NCI-H526 treated with DMSO at 0.1 percent for 48 hours (cell line): ENCODE measurements at regions not wholly inside any gene's neighbourhood (a gene's known extent, or its start where the extent isn't known, plus 50 kb on each side); places are given as distances from the start of the nearest gene placed in this dataset.

Source experiments
- DNase-seq: peaks from one replicate; lab custom pipeline; 2025; lab: John Stamatoyannopoulos, UW

- DNase-seq = no peak
These were observed 107.2 kb upstream of the ANO1 start for GRCh38 chr11:69970785-69971535.

DNA sequence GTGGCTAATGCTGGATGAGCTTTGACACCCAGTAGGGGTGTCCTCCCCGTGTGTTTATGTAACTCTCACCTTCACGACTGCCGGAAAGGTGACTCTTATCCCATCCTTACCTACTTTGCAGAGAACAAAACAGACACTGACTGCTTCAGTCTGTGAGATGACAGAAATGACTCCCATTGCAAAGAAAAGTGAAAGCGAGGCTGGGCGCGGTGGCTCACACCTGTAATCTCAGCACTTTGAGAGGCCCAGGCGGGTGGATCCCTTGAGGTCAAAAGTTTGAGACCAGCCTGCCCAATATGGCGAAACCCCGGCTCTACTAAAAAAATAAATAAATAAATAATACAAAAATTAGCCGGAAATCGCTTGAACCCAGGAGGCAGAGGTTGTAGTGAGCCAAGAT lies 106.4 kb upstream of the ANO1 start:
- DNase-seq = no peak

DNA sequence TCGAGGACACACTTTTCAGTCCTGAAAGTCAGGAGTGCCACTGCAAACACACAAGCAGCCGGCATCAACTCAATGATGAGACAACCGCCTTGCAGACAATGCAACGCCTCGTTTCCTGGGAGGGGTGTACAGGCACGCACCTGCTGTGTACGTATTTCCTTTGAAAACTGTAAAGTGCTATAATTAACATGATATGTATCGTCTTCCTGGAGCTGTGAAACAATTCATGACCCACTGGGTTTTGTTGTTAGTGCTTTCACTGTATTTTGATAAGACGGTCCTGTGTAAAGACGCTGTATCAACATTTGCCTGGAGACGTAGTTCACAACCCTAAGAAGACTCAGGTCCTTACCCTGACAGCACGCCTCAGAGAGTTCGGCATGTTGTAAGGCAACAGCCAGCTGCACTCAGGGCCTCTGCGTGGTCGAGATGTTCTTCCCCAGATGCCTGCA lies 105.7 kb upstream of the ANO1 start:
- no peak for DNase-seq

GRCh38 chr11:69974528-69974927 lies 103.6 kb upstream of the ANO1 start:
- no peak for DNase-seq

- no peak for DNase-seq
These were observed 102.3 kb upstream of the ANO1 start for GRCh38 chr11:69975822-69976221.

- DNase-seq = no peak
These were observed 101.3 kb upstream of the ANO1 start for GRCh38 chr11:69976794-69977193.

GRCh38 chr11:69977951-69978350 lies 100.2 kb upstream of the ANO1 start:
- DNase-seq = no peak

- no peak for DNase-seq
These were observed 99.1 kb upstream of the ANO1 start for GRCh38 chr11:69978841-69979614.

- no peak for DNase-seq
These were observed 98.5 kb upstream of the ANO1 start for GRCh38 chr11:69979632-69980031.

DNA sequence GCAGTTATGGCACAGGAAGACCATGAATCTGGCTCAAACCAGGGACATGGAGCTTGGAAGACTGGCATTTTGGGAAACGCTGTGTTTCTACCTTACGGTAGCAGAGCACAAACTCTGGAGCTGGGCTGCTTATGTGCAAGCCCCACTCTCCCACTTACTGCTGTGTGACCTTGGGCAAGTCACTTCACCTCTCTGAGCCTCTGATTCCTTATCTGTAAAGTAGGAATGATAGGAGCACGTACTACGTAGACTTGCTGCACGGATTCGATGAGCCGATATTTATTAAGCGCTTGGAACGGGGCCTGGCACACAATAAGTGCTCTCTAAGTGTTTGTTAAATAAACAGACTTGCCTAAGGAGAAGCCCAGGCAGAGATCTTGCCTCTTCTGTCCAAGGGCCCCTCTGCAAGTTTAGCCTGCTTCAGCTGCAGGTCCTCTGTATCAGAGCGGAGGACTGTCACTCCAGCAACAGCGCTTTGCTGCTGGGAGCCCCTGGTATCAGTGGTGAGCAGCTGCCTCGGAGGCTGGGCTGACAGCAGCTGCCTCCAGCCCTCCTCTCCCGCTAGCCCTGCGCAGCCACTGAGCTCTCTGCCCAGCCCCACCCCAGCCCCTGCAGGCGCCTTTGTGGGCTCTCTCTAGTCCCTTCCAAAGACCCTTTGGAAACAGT lies 96.9 kb upstream of the ANO1 start:
- no peak for DNase-seq

- no peak for DNase-seq
These were observed 95.2 kb upstream of the ANO1 start for GRCh38 chr11:69982690-69983570.

DNA sequence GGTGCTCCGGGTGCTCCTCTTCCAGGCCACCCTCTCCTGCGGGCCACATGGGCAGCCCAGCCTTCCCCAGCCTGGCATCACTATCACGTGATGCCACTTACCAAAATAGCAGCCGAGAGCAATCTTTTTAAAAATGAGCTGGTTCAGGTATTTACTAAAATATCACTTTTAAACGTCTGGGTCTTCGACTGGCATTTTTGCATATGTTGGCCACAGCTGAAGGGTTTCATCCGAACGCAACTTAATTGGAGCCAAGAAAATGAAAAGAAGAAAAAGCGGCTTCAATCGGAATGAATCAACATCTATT lies 94.6 kb upstream of the ANO1 start:
- DNase-seq = no peak

DNA sequence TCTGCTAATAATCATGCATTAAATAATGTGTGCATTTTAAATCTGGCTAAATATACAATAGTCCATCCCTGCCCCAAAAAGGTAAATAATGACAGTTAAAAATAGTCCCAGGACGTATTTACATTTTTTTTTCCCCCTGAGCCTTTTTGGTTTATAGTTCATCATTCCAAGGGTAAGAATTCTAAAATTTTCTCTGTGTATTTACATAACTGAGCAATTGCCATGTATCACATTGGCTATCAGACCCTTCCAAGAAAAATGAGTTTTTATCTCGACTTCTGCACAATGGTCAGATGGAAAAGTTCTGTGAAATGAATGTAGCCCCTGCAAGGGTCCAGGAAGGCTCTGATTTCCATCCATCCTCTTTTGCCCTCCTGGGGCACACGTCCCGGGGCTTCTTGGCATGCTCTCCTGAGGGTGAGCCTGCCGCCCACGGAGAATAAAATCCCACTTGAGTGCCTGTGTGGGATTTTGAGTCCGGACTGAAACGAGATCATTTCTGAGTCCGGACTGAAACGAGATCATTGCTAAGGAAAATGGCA lies 94.1 kb upstream of the ANO1 start:
- no peak for DNase-seq

DNA sequence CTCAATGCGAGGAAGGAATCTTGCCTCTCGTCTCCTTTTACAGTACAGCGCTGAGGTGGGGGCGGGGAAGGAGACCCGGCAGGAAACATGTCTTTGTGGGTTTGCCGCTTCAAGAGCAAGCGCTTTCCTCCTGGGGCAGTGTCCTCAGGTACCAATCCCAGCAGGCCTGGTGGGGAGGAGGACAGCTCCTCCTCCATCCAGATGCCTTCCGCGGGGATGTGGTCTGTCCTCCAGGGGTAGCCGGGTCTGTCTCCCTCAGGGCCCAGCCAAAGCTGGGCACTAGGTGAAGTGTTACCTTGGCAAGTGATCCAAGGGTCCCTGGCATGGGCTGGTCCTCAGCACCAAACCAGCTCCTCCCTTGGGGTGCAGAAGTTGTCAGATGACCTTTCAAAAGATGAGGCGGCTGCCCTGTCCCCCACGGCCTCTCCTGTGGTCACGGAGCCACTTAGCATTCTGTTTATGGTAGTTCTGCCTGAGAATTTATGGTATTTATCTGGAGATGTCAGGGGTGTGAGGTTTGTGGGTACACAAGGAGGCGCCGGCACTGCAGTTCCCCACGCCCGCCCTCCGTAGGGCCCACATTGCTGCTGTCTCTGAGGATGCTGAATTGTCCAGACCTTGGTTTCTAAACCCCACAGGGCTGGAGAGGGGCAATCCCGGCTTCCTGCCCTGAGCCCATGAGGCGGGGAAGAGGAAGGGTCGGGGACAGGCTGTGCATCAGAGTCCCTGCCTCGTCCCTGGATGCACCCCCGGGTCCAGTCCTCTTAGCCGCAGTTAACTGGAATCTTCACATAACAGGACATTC lies 93.5 kb upstream of the ANO1 start:
- DNase-seq = no peak

DNA sequence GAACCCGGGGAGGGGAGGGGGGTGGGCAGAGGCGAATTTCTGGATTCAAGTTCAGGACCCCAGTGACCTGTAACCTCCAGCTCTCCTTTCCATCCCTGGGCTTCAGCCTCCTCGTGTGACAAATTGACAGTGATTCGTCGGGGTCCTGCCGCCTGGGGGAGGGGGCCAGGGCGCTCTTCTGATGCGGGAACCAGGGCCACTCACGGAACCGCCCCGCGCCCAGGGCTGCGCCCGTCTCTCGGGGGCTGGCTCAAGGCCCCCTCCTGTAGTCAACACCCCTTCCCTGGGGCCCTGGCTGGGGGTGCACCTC lies 92.8 kb upstream of the ANO1 start:
- no peak for DNase-seq

DNA sequence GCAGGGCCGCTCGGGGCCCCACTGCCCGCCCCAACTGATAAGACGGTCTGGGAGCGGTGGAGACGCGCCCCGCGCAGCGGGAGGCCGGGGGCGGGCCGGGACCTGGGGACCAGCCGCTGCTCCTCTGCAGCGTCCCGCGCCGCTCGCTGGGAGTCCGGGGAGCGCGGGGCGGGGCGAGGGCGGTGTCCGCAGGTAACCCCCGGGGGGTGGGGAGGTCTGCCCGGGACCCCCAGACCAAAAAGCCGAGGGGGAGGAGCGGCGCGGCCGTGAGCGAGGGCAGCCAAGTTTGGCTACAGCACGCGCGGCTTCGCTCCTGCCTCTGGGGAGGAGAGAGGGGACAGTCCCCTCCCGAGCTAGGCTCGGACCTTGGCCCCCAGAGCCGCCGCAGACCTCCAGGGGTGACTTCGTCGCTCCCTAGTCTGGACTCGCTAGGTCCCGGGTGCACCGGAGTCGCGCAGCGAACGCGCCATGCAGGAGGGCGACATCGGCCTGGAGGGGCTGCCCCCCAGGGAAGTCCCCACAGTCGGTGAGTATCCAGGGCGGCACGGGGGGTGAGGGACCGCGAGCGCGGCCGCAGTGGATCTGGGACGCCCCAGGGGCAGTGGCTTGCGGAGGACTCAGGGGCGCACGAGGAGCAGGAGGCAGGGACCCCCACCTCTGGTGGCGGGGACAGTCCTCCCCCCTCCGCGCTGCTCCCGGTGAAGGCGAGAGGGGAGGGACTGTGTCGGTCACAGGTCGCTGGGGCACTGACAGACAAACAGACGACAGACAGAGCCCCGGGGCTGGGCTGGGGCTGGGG lies 92.3 kb upstream of the ANO1 start:
- no peak for DNase-seq

- no peak for DNase-seq
These were observed 91.7 kb upstream of the ANO1 start for GRCh38 chr11:69986440-69986787.

DNA sequence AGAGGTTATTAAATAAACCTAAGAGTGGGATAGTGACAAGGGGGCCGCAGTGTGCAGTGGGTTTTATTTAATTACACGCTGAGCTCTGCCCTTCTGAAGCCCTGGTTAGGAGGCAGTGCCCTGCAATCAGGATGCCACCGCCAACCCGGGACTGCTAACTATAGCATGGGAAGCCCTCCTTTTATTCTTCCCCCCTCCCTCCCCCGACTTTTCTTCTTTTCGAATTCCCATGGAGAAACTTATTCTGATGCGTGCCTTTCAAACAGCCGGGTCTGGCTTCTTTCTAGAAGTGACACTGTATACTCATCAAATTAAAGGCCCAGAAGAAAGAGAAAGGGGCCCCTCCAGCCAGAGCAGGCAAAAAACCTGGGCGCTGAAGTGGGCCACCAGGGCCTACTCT lies 91.3 kb upstream of the ANO1 start:
- DNase-seq = no peak

DNA sequence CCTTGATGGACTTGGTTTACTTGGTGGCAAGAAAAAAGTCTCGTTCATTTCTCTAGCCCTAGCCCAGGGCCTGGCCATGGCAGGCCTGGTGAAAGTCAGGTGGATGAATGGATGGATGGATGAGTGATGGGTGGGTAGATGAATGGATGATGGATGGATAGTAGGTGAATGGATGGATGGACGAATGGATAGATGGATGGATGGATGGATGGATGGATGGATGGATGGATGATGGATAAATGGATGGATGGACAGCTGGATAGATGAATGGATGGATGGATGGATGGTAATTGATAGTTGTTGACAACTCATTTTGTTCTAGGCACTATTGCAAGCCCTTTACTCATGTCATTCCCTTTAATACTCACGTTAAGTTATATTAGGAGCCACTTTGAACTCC lies 86.1 kb upstream of the ANO1 start:
- no peak for DNase-seq

- DNase-seq = no peak
These were observed 85.0 kb upstream of the ANO1 start for GRCh38 chr11:69992943-69993694.
